Naive thymus-derived CD4-positive, alpha-beta T cell (primary cell): ENCODE measurements at regions not wholly inside any gene's neighbourhood (a gene's known extent, or its start where the extent isn't known, plus 50 kb on each side); places are given as distances from the start of the nearest gene placed in this dataset.

Experiments
- ATAC-seq: fragments of 150-1000 bp; cut with Tn5 transposase; 2 replicates; pipeline ENCODE4 v1.10.0; 2021; ENCODE audit warnings: mild to moderate bottlenecking, moderate library complexity
- CTCF ChIA-PET: fragments of 350-600 bp; sonication (Branson Sonifier 250); formaldehyde crosslinking; loops from one replicate; lab custom pipeline; 2021; ENCODE audit warnings: antibody characterized with exemption; lab: Charles Lee
- POLR2A ChIA-PET: fragments of 350-600 bp; sonication (Branson Sonifier 250); formaldehyde crosslinking; loops from one replicate; lab custom pipeline; 2021; ENCODE audit warnings: antibody characterized with exemption, inconsistent platforms; lab: Charles Lee
- DNase-seq, 9 donors: peaks; one replicate each; pipeline versions ENCODE4 v3.0.0 to v3.0.0-alpha.2; 2020 to 2022; ENCODE audit warnings: mixed read lengths in 1 of 9
- H3K27ac ChIP-seq: one replicate; pipeline ENCODE4 v1.7.0; 2013; ENCODE audit warnings: mild to moderate bottlenecking, low read depth, low read length, moderate library complexity
- H3K27me3 ChIP-seq, 2 donors: one replicate each; pipeline ENCODE4 v1.7.0; 2013; ENCODE audit warnings: low read length in 2 of 2, mild to moderate bottlenecking in 2 of 2, moderate library complexity in 2 of 2; ENCODE audit not compliant: control insufficient read depth in 2 of 2, insufficient read depth in 2 of 2
- H3K36me3 ChIP-seq, 3 experiments: 1 replicate in 2 of 3; 2 replicates in 1 of 3; pipeline ENCODE4 v1.7.0; 2013; ENCODE audit warnings: low read length in 3 of 3, mild to moderate bottlenecking in 3 of 3, moderate library complexity in 1 of 3; ENCODE audit not compliant: insufficient read depth in 3 of 3, control insufficient read depth in 2 of 3
- H3K4me1 ChIP-seq, 2 donors: one replicate each; pipeline ENCODE4 v1.7.0; 2013; ENCODE audit warnings: low read length in 2 of 2, mild to moderate bottlenecking in 2 of 2, moderate library complexity in 1 of 2; ENCODE audit not compliant: control insufficient read depth in 2 of 2, insufficient read depth in 2 of 2
- H3K4me3 ChIP-seq: 2 replicates; pipeline ENCODE4 v1.7.0; 2013; ENCODE audit warnings: mild to moderate bottlenecking, low read length
- H3K9me3 ChIP-seq, 3 experiments: 1 replicate in 2 of 3; 2 replicates in 1 of 3; pipeline ENCODE4 v1.7.0; 2013; ENCODE audit warnings: low read length in 3 of 3; ENCODE audit not compliant: control insufficient read depth in 2 of 3
- H3K27ac Mint-ChIP-seq, 9 donors: one replicate each; pipeline ENCODE4 v1.8.0; 2020 to 2022; ENCODE audit warnings: mixed read lengths in 9 of 9, mild to moderate bottlenecking in 8 of 9, moderate library complexity in 5 of 9, inconsistent platforms in 2 of 9
- H3K27me3 Mint-ChIP-seq, 5 donors: one replicate each; pipeline ENCODE4 v1.8.0; 2021 to 2022; ENCODE audit warnings: mixed read lengths in 5 of 5, mild to moderate bottlenecking in 1 of 5
- H3K36me3 Mint-ChIP-seq, 5 donors: one replicate each; pipeline ENCODE4 v1.8.0; 2020 to 2022; ENCODE audit warnings: mixed read lengths in 5 of 5, mild to moderate bottlenecking in 3 of 5, inconsistent platforms in 1 of 5
- H3K4me1 Mint-ChIP-seq, 7 donors: one replicate each; pipeline ENCODE4 v1.8.0; 2020 to 2022; ENCODE audit warnings: mixed read lengths in 7 of 7, mild to moderate bottlenecking in 3 of 7, inconsistent platforms in 1 of 7
- H3K4me3 Mint-ChIP-seq, 10 donors: one replicate each; pipeline ENCODE4 v1.8.0; 2020 to 2022; ENCODE audit warnings: mild to moderate bottlenecking in 10 of 10, mixed read lengths in 10 of 10, moderate library complexity in 6 of 10, inconsistent platforms in 2 of 10
- H3K9me3 Mint-ChIP-seq, 11 donors: one replicate each; pipeline ENCODE4 v1.8.0; 2020 to 2022; ENCODE audit warnings: mixed read lengths in 11 of 11, mild to moderate bottlenecking in 4 of 11, inconsistent platforms in 1 of 11, moderate library complexity in 1 of 11
- intact Hi-C, 2 donors: fragments of 100-400 bp; cut with micrococcal nuclease; formaldehyde crosslinking; loops; one replicate each; pipeline ENCODE4 v1.15.1; 2023

GRCh38 chr10:3414667-3415023 is 242.1 kb upstream of the PITRM1 start:
- H3K4me3 Mint-ChIP-seq, result no peak overlapping the region
- Histone ChIP-seq H3K9me3 (no peaks in the 10 kb centered on the region), H3K4me3 (no peak overlapping the region), H3K27me3 (no peaks in the 10 kb centered on the region), H3K36me3 (no peaks in the 10 kb centered on the region), H3K4me1 (no peaks in the 10 kb centered on the region), H3K27ac (no peak overlapping the region)
- intact Hi-C loops, result no loop called here
- H3K9me3 Mint-ChIP-seq, result peaks cover 0 to 6% (median 4%) of the 10 kb centered on the region in 11 donors
- H3K36me3 Mint-ChIP-seq, result peaks cover 0 to 3% (median 0%) of the 10 kb centered on the region in 5 donors
- peaks cover 3 to 11% (median 4%) of the 10 kb centered on the region in 7 donors for H3K4me1 Mint-ChIP-seq
- H3K27ac Mint-ChIP-seq, result no peak overlapping the region
- CTCF ChIA-PET, result no interaction called here
- ATAC-seq (no peak), DNase-seq (no peak)
- H3K27me3 Mint-ChIP-seq, result peaks cover 0 to 14% (median 5%) of the 10 kb centered on the region in 5 donors
- POLR2A ChIA-PET, result no interaction called here

DNA sequence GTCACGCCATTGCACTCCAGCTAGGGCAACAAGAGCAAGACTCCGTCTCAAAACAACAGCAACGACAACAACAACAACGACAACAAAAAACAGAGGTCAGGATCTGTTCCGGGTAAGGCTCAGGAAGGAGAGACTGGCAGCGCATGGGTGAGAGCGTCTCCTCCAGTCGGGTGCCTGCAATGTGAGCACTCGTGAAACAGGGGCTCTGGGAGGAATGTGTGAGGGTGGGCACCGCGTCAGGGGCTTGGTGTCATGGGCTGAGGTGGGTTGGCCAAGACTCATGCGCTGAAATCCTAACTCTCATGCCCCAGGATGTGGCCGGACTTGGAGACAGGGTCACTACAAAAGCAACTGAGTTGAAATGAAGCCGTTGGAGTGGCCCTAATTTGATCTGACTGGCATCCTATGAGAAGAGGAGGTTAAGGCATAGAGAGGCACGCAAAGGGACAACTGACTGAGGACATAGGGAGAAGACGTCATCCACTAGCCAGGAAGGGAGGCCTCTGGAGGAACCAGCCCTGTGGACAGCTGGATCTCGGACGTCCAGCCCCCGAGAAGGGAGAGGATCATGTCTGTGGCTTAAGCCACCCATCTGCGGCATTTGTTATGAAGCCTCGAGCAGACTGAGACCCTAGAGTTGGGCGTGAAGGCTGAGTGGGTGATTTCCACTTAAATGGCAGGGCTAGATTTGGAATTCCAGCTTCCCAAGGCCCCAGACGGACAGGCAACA is 241.5 kb upstream of the PITRM1 start:
- intact Hi-C loops, result no loop called here
- no peaks in the 10 kb centered on the region for H3K36me3 ChIP-seq
- H3K27me3 ChIP-seq, result no peaks in the 10 kb centered on the region
- no peak overlapping the region for H3K27ac ChIP-seq
- no peak for ATAC-seq
- DNase-seq, result no peak
- ChIA-PET CTCF (no interaction called here), POLR2A (no interaction called here)
- no peak overlapping the region for H3K27ac Mint-ChIP-seq
- H3K36me3 Mint-ChIP-seq, result peaks cover 0 to 3% (median 0%) of the 10 kb centered on the region in 5 donors
- peaks cover 0 to 6% (median 4%) of the 10 kb centered on the region in 11 donors for H3K9me3 Mint-ChIP-seq
- peaks cover 0 to 7% (median 0%) of the 10 kb centered on the region in 7 donors for H3K4me1 Mint-ChIP-seq
- no peaks in the 10 kb centered on the region for H3K4me1 ChIP-seq
- H3K4me3 ChIP-seq, result no peak overlapping the region
- peaks cover 0 to 14% (median 0%) of the 10 kb centered on the region in 5 donors for H3K27me3 Mint-ChIP-seq
- H3K4me3 Mint-ChIP-seq, result no peak overlapping the region
- H3K9me3 ChIP-seq, result no peaks in the 10 kb centered on the region

- CTCF ChIA-PET, result no interaction called here
- H3K9me3 Mint-ChIP-seq, result peaks cover 0 to 6% (median 4%) of the 10 kb centered on the region in 11 donors
- H3K27ac Mint-ChIP-seq, result no peak overlapping the region
- H3K4me1 Mint-ChIP-seq, result peaks cover 0 to 8% (median 0%) of the 10 kb centered on the region in 7 donors
- ATAC-seq, result no peak
- POLR2A ChIA-PET, result no interaction called here
- Histone ChIP-seq H3K36me3 (no peaks in the 10 kb centered on the region), H3K27ac (no peak overlapping the region), H3K4me3 (no peak overlapping the region), H3K4me1 (no peaks in the 10 kb centered on the region), H3K9me3 (no peaks in the 10 kb centered on the region), H3K27me3 (no peaks in the 10 kb centered on the region)
- DNase-seq, result no peak
- peaks cover 0 to 3% (median 0%) of the 10 kb centered on the region in 5 donors for H3K36me3 Mint-ChIP-seq
- peaks cover 0 to 12% (median 0%) of the 10 kb centered on the region in 5 donors for H3K27me3 Mint-ChIP-seq
- H3K4me3 Mint-ChIP-seq, result no peak overlapping the region
- intact Hi-C loops, result no loop called here
Observed at GRCh38 chr10:3412646-3413045, 240.1 kb upstream of the PITRM1 start.

GRCh38 chr10:3412071-3412582 is 239.5 kb upstream of the PITRM1 start:
- Mint-ChIP-seq H3K4me1 (peaks cover 0 to 8% (median 0%) of the 10 kb centered on the region in 7 donors), H3K27me3 (peaks cover 0 to 14% (median 0%) of the 10 kb centered on the region in 5 donors), H3K4me3 (no peak overlapping the region), H3K27ac (no peak overlapping the region), H3K36me3 (peaks cover 0 to 3% (median 0%) of the 10 kb centered on the region in 5 donors), H3K9me3 (peaks cover 0 to 6% (median 4%) of the 10 kb centered on the region in 11 donors)
- CTCF ChIA-PET, result interaction anchor here (0.5 kb wide), 1 partner anchor 487 kb away, joined by 3 read pairs; no protein-coding TSS in a partner anchor
- no peaks in the 10 kb centered on the region for H3K27me3 ChIP-seq
- intact Hi-C loops, result no loop called here
- ATAC-seq (no peak), DNase-seq (no peak)
- H3K4me3 ChIP-seq, result no peak overlapping the region
- no peaks in the 10 kb centered on the region for H3K9me3 ChIP-seq
- H3K36me3 ChIP-seq, result no peaks in the 10 kb centered on the region
- H3K4me1 ChIP-seq, result no peaks in the 10 kb centered on the region
- POLR2A ChIA-PET, result no interaction called here
- H3K27ac ChIP-seq, result no peak overlapping the region

DNA sequence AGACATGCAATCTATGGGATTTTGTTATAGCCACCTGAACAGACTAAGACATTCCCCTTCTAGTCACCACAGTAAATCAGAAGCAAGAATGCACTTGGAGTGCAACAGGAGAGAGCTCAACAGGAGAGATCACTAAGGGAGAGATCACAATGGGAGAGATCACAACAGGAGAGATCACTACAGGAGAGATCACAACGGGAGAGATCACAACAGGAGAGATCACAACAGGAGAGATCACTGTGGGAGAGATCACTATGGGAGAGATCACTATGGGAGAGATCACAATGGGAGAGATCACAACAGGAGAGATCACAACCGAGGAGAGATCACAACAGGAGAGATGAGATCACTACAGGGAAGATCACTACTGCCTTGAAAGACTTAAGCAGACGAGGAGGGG is 238.5 kb upstream of the PITRM1 start:
- Histone ChIP-seq H3K27me3 (no peaks in the 10 kb centered on the region), H3K36me3 (no peaks in the 10 kb centered on the region), H3K4me3 (no peak overlapping the region), H3K27ac (no peak overlapping the region), H3K4me1 (no peaks in the 10 kb centered on the region), H3K9me3 (no peaks in the 10 kb centered on the region)
- ChIA-PET CTCF (no interaction called here), POLR2A (no interaction called here)
- Mint-ChIP-seq H3K27ac (no peak overlapping the region), H3K36me3 (peaks cover 0 to 3% (median 0%) of the 10 kb centered on the region in 5 donors), H3K4me1 (peaks cover 0 to 8% (median 0%) of the 10 kb centered on the region in 7 donors), H3K9me3 (peaks cover 0 to 6% (median 4%) of the 10 kb centered on the region in 11 donors), H3K27me3 (peaks cover 0 to 14% (median 4%) of the 10 kb centered on the region in 5 donors), H3K4me3 (no peak overlapping the region)
- no peak for DNase-seq
- intact Hi-C loops, result no loop called here
- ATAC-seq, result peak; percentile 31

DNA sequence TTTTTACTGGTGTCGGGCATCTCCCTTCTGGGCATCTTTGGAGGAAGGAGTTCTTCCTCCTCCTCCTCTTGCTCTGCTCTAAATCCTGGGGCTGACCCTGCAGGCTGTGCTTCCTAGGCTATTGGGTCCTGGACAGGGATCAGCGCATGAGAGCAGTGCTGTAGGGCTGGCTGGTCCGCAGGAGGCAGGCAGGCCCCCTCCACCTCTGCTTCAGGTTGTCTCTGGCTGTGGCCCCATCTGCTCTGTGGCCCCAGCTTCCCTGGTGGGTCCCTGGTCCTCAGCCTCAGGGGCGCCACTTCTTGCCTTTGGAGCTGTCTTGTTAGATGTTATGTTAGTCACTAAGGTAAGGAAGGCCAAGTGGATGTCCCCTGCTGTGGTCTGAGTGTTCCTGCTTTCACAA is 237.3 kb upstream of the PITRM1 start:
- Histone ChIP-seq H3K27ac (no peak overlapping the region), H3K9me3 (no peaks in the 10 kb centered on the region), H3K36me3 (no peaks in the 10 kb centered on the region), H3K27me3 (no peaks in the 10 kb centered on the region), H3K4me1 (no peaks in the 10 kb centered on the region), H3K4me3 (no peak overlapping the region)
- POLR2A ChIA-PET, result no interaction called here
- peaks cover 0 to 8% (median 0%) of the 10 kb centered on the region in 7 donors for H3K4me1 Mint-ChIP-seq
- peaks cover 0 to 3% (median 0%) of the 10 kb centered on the region in 5 donors for H3K36me3 Mint-ChIP-seq
- no peak for ATAC-seq
- no peak for DNase-seq
- no peak overlapping the region for H3K4me3 Mint-ChIP-seq
- peaks cover 0 to 14% (median 4%) of the 10 kb centered on the region in 5 donors for H3K27me3 Mint-ChIP-seq
- H3K9me3 Mint-ChIP-seq, result peaks cover 0 to 6% (median 4%) of the 10 kb centered on the region in 11 donors
- intact Hi-C loops, result no loop called here
- CTCF ChIA-PET, result no interaction called here
- H3K27ac Mint-ChIP-seq, result no peak overlapping the region
